GM12873 (cell line): ENCODE measurements at regions not wholly inside any gene's neighbourhood (a gene's known extent, or its start where the extent isn't known, plus 50 kb on each side); places are given as distances from the start of the nearest gene placed in this dataset.
A peak's percentile ranks its signal among the peaks of the same experiment; 100 is the strongest.

ENCODE experiments used
- CTCF ChIP-seq: IDR thresholded peaks from 2 replicates; pipeline ENCODE4 v1.5.1; 2012; ENCODE audit warnings: low read depth, mild to moderate bottlenecking, moderate library complexity, low read length, control low read depth; ENCODE audit not compliant: insufficient read depth; ENCODE audit errors: missing control alignments

DNA sequence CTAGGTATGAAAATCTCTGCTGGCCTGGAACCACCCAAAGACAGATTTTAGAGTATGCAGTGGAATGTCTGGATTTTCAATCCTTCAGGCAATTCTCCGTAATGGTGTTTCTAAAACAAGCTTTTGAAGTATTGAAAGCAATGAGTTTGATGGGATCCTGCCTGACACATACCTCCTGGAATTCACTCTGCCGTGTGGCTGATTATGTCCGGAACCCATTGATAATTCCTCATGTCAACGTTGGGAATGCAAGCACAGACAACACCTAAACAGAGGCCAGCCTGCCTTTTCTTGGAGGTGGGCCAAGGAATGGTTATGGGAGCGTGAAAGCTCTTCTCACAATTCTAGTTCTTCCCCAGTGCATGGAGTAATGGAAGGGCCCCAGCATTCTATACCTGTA lies 168.9 kb upstream of the HMCN1 start:
- no peak for TF ChIP-seq CTCF

DNA sequence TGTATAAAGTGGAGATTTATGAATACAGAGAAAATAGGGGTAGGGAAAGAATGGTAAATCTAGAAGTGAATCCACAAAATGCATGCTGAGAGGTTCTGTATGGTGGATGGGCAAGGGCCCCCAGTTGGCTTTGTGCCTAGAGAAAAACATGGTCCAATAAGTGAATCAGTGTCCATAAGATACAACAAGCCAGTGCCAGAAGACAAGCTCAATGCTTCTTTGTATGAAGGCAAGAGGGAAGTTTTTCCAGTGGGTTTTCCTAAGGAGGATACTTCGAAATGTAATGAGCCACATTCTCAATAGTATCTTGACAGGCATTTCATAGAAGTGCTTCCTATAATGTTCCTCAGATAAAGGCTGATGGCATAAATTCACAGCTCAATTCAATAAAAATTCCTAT lies 169.4 kb upstream of the HMCN1 start:
- TF ChIP-seq CTCF: no peak

DNA sequence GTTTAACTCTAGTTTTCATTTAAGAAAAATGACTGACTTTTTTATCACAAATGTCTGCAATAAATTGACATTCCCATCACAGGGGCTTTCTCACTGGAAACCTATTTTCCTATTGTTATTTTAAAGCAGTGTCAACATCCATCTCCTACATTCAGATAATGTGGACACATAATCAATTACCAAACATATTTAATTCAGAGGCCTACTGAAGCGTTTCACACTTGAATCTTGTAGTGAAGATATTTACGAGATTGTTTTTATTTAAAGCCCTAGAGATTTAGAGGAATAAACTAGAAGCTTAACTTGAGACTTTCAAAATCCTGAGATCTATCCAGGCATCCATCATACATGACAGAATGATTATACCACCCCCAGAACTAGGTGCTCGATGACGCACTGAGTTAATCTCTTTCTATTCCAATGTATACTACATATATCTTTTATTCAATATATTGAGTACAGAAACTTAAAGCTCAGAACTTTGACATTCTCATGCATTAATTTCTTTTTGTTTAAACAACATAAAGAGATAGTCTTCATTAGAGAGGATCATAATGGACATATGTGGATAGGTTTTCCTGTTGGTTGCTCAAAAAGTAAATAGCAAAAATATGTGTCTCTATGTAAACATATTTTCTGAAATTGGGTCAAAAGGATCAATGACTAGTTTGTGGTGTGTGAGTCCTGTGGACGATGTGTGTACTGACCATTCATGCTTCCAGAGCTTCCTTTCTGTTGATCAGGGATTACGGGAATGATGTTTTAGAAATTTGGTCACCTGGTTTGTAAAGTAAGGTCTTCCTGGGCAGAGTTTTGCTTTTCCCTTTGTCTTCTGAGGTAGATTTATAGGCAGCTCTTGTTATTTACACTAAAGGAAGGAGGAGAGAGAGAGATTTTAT lies 171.5 kb upstream of the HMCN1 start:
- no peak for TF ChIP-seq CTCF

GRCh38 chr1:185561629-185562028 lies 172.6 kb upstream of the HMCN1 start:
- TF ChIP-seq CTCF: no peak

GRCh38 chr1:185560760-185561159 lies 173.4 kb upstream of the HMCN1 start:
- TF ChIP-seq CTCF: no peak

- peak; percentile 66 for TF ChIP-seq CTCF
Measured at GRCh38 chr1:185559684-185560331, 174.4 kb upstream of the HMCN1 start.

DNA sequence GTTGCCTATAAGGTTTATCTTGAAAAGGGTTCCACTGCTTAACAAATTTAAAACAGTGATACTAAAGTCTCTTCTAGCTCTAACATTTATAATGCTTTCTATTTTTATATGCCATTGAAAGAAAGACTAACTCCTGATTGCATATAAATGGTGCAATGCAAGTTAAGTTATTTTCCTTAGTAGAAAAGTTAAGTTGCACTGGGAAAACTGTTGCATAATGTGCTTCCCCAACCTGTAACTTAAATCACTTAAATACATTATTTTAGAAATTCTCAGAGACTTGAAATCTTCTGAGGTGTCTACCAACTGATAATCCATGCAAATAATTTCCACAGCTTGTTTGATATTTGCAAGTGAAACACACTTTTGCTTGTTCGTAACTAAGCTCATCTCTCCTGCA lies 175.0 kb upstream of the HMCN1 start:
- no peak for TF ChIP-seq CTCF
